CD8-positive, alpha-beta memory T cell (primary cell): ENCODE measurements at regions not wholly inside any gene's neighbourhood (a gene's known extent, or its start where the extent isn't known, plus 50 kb on each side); places are given as distances from the start of the nearest gene placed in this dataset.
A peak's percentile ranks its signal among the peaks of the same experiment; 100 is the strongest.

Experiments used
- CTCF ChIA-PET: fragments of 350-600 bp; sonication (Branson Sonifier 250); formaldehyde crosslinking; loops from one replicate; lab custom pipeline; 2021; ENCODE audit warnings: antibody characterized with exemption; lab: Charles Lee
- POLR2A ChIA-PET: fragments of 350-600 bp; sonication (Branson Sonifier 250); formaldehyde crosslinking; loops from one replicate; lab custom pipeline; 2021; ENCODE audit warnings: antibody characterized with exemption; lab: Charles Lee
- DNase-seq, 5 donors: peaks; one replicate each; pipeline versions ENCODE4 v3.0.0 to v3.0.0-alpha.2; 2020 to 2022; ENCODE audit warnings: mixed read lengths in 1 of 5
- H3K27ac ChIP-seq: one replicate; pipeline ENCODE4 v1.7.0; 2013; ENCODE audit warnings: low read depth, mild to moderate bottlenecking, low read length, moderate library complexity
- H3K27me3 ChIP-seq: 2 replicates; pipeline ENCODE4 v1.7.0; 2013; ENCODE audit warnings: low read length, mild to moderate bottlenecking; ENCODE audit not compliant: insufficient read depth, poor library complexity, severe bottlenecking
- H3K36me3 ChIP-seq: 2 replicates; pipeline ENCODE4 v1.7.0; 2013; ENCODE audit warnings: mild to moderate bottlenecking, low read length, moderate library complexity; ENCODE audit not compliant: insufficient read depth
- H3K4me1 ChIP-seq: 2 replicates; pipeline ENCODE4 v1.7.0; 2013; ENCODE audit warnings: mild to moderate bottlenecking, low read length, moderate library complexity; ENCODE audit not compliant: insufficient read depth
- H3K4me3 ChIP-seq: 2 replicates; pipeline ENCODE4 v1.7.0; 2013; ENCODE audit warnings: mild to moderate bottlenecking, low read length
- H3K9me3 ChIP-seq: 2 replicates; pipeline ENCODE4 v1.7.0; 2013; ENCODE audit warnings: mild to moderate bottlenecking, low read length
- H3K27ac Mint-ChIP-seq, 8 donors: one replicate each; pipeline ENCODE4 v1.8.0; 2020 to 2021; ENCODE audit warnings: mixed read lengths in 8 of 8, mild to moderate bottlenecking in 6 of 8, inconsistent platforms in 3 of 8, moderate library complexity in 3 of 8
- H3K27me3 Mint-ChIP-seq, 2 donors: one replicate each; pipeline ENCODE4 v1.8.0; 2020 to 2021; ENCODE audit warnings: mixed read lengths in 2 of 2, mild to moderate bottlenecking in 1 of 2, moderate library complexity in 1 of 2
- H3K36me3 Mint-ChIP-seq, 3 donors: one replicate each; pipeline ENCODE4 v1.8.0; 2020 to 2021; ENCODE audit warnings: mixed read lengths in 3 of 3, inconsistent platforms in 1 of 3, mild to moderate bottlenecking in 1 of 3
- H3K4me1 Mint-ChIP-seq, 3 donors: one replicate each; pipeline ENCODE4 v1.8.0; 2020 to 2021; ENCODE audit warnings: mixed read lengths in 3 of 3, inconsistent platforms in 1 of 3, mild to moderate bottlenecking in 1 of 3
- H3K4me3 Mint-ChIP-seq, 7 donors: one replicate each; pipeline ENCODE4 v1.8.0; 2020 to 2021; ENCODE audit warnings: mixed read lengths in 7 of 7, mild to moderate bottlenecking in 6 of 7, moderate library complexity in 4 of 7, inconsistent platforms in 2 of 7
- H3K9me3 Mint-ChIP-seq, 5 donors: one replicate each; pipeline ENCODE4 v1.8.0; 2020 to 2022; ENCODE audit warnings: mixed read lengths in 5 of 5, mild to moderate bottlenecking in 3 of 5, moderate library complexity in 2 of 5, inconsistent platforms in 1 of 5

- ChIA-PET POLR2A (no interaction called here), CTCF (no interaction called here)
- Mint-ChIP-seq H3K4me3 (no peak overlapping the region), H3K27me3 (no peaks in the 10 kb centered on the region), H3K36me3 (peaks cover 0 to 29% (median 1%) of the 10 kb centered on the region in 3 donors), H3K9me3 (peaks cover 0 to 25% (median 6%) of the 10 kb centered on the region in 5 donors), H3K27ac (no peak overlapping the region), H3K4me1 (no peaks in the 10 kb centered on the region)
- no peaks in the 10 kb centered on the region for H3K4me1 ChIP-seq
- no peaks in the 10 kb centered on the region for H3K27me3 ChIP-seq
- no peaks in the 10 kb centered on the region for H3K36me3 ChIP-seq
- no peak for DNase-seq
- no peak overlapping the region for H3K27ac ChIP-seq
- no peak overlapping the region for H3K4me3 ChIP-seq
- H3K9me3 ChIP-seq = no peaks in the 10 kb centered on the region
Observed at GRCh38 chr3:4147556-4148118, 155.5 kb upstream of the SETMAR start.

GRCh38 chr3:4149296-4149695 is 153.9 kb upstream of the SETMAR start:
- no peaks in the 10 kb centered on the region for H3K36me3 ChIP-seq
- no peaks in the 10 kb centered on the region for H3K4me1 Mint-ChIP-seq
- DNase-seq = no peak
- H3K9me3 ChIP-seq = no peaks in the 10 kb centered on the region
- peaks cover 0 to 19% (median 1%) of the 10 kb centered on the region in 3 donors for H3K36me3 Mint-ChIP-seq
- H3K27me3 ChIP-seq = no peaks in the 10 kb centered on the region
- H3K27ac ChIP-seq = no peak overlapping the region
- POLR2A ChIA-PET = no interaction called here
- no peaks in the 10 kb centered on the region for H3K27me3 Mint-ChIP-seq
- CTCF ChIA-PET = no interaction called here
- no peak overlapping the region for H3K27ac Mint-ChIP-seq
- H3K9me3 Mint-ChIP-seq = peaks cover 0 to 27% (median 6%) of the 10 kb centered on the region in 5 donors
- no peak overlapping the region for H3K4me3 Mint-ChIP-seq
- H3K4me1 ChIP-seq = no peaks in the 10 kb centered on the region
- no peak overlapping the region for H3K4me3 ChIP-seq

- Mint-ChIP-seq H3K4me3 (no peak overlapping the region), H3K36me3 (peaks cover 0 to 12% (median 1%) of the 10 kb centered on the region in 3 donors), H3K9me3 (peaks cover 0 to 23% (median 6%) of the 10 kb centered on the region in 5 donors), H3K4me1 (no peaks in the 10 kb centered on the region), H3K27ac (no peak overlapping the region), H3K27me3 (no peaks in the 10 kb centered on the region)
- H3K27ac ChIP-seq = no peak overlapping the region
- no peaks in the 10 kb centered on the region for H3K9me3 ChIP-seq
- no peak for DNase-seq
- no peaks in the 10 kb centered on the region for H3K4me1 ChIP-seq
- no peak overlapping the region for H3K4me3 ChIP-seq
- POLR2A ChIA-PET = no interaction called here
- CTCF ChIA-PET = no interaction called here
- H3K27me3 ChIP-seq = no peaks in the 10 kb centered on the region
- no peaks in the 10 kb centered on the region for H3K36me3 ChIP-seq
Observed at GRCh38 chr3:4150816-4151215, 152.4 kb upstream of the SETMAR start.

DNA sequence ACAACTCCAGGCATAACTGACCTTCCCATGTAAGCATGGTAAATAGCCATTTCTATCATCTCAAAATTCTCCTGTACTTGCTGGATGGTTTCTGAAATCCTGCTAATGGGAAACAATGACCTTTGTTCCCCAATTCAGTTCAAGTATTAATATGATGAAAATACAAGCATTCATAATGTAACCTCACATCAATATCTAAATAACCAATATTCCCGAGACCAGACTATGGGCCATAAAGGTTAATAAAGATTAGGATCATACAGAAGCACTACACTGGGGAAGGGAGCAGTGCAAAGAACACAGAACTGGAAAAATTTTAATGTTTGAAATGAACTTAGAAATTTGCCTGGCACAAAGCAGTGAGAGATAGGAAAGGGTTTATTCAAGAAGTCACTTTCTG is 151.3 kb upstream of the SETMAR start:
- Mint-ChIP-seq H3K4me3 (no peak overlapping the region), H3K27me3 (no peaks in the 10 kb centered on the region), H3K36me3 (peaks cover 0 to 12% (median 0%) of the 10 kb centered on the region in 3 donors), H3K9me3 (peaks cover 0 to 19% (median 6%) of the 10 kb centered on the region in 5 donors), H3K27ac (no peak overlapping the region), H3K4me1 (no peaks in the 10 kb centered on the region)
- no peaks in the 10 kb centered on the region for H3K36me3 ChIP-seq
- H3K27ac ChIP-seq = no peak overlapping the region
- ChIA-PET POLR2A (no interaction called here), CTCF (no interaction called here)
- H3K4me1 ChIP-seq = no peaks in the 10 kb centered on the region
- no peaks in the 10 kb centered on the region for H3K27me3 ChIP-seq
- no peaks in the 10 kb centered on the region for H3K9me3 ChIP-seq
- DNase-seq = no peak
- no peak overlapping the region for H3K4me3 ChIP-seq

- H3K27me3 ChIP-seq = no peaks in the 10 kb centered on the region
- no peaks in the 10 kb centered on the region for H3K9me3 ChIP-seq
- H3K9me3 Mint-ChIP-seq = peaks cover 0 to 16% (median 0%) of the 10 kb centered on the region in 5 donors
- H3K4me3 Mint-ChIP-seq = no peak overlapping the region
- no peaks in the 10 kb centered on the region for H3K36me3 Mint-ChIP-seq
- CTCF ChIA-PET = no interaction called here
- no peaks in the 10 kb centered on the region for H3K4me1 ChIP-seq
- H3K4me1 Mint-ChIP-seq = no peaks in the 10 kb centered on the region
- no peak overlapping the region for H3K27ac ChIP-seq
- H3K36me3 ChIP-seq = no peaks in the 10 kb centered on the region
- H3K27me3 Mint-ChIP-seq = no peaks in the 10 kb centered on the region
- no peak overlapping the region for H3K27ac Mint-ChIP-seq
- DNase-seq = no peak
- no peak overlapping the region for H3K4me3 ChIP-seq
- POLR2A ChIA-PET = no interaction called here
Observed at GRCh38 chr3:4153771-4154170, 149.4 kb upstream of the SETMAR start.

- Mint-ChIP-seq H3K27ac (no peak overlapping the region), H3K4me1 (no peaks in the 10 kb centered on the region), H3K9me3 (peaks cover 0 to 17% (median 4%) of the 10 kb centered on the region in 5 donors), H3K27me3 (peaks cover 0 to 1% of the 10 kb centered on the region in 2 donors), H3K36me3 (peaks cover 0 to 16% (median under 1%) of the 10 kb centered on the region in 3 donors), H3K4me3 (no peak overlapping the region)
- Histone ChIP-seq H3K36me3 (no peaks in the 10 kb centered on the region), H3K27ac (no peak overlapping the region), H3K27me3 (no peaks in the 10 kb centered on the region), H3K4me3 (no peak overlapping the region), H3K4me1 (no peaks in the 10 kb centered on the region), H3K9me3 (no peaks in the 10 kb centered on the region)
- ChIA-PET CTCF (no interaction called here), POLR2A (no interaction called here)
- no peak for DNase-seq
Observed at GRCh38 chr3:4158329-4158728, 144.8 kb upstream of the SETMAR start.

GRCh38 chr3:4162096-4162495 is 141.1 kb upstream of the SETMAR start:
- Histone ChIP-seq H3K27me3 (no peaks in the 10 kb centered on the region), H3K36me3 (no peaks in the 10 kb centered on the region), H3K4me1 (no peaks in the 10 kb centered on the region), H3K27ac (no peak overlapping the region), H3K9me3 (no peaks in the 10 kb centered on the region), H3K4me3 (no peak overlapping the region)
- ChIA-PET POLR2A (no interaction called here), CTCF (no interaction called here)
- Mint-ChIP-seq H3K27ac (no peak overlapping the region), H3K36me3 (peaks cover 0 to 38% (median 3%) of the 10 kb centered on the region in 3 donors), H3K27me3 (peaks cover 0 to 5% of the 10 kb centered on the region in 2 donors), H3K4me1 (no peaks in the 10 kb centered on the region), H3K4me3 (no peak overlapping the region), H3K9me3 (peaks cover 0 to 36% (median 11%) of the 10 kb centered on the region in 5 donors)
- no peak for DNase-seq

- Histone ChIP-seq H3K4me3 (no peak overlapping the region), H3K36me3 (no peaks in the 10 kb centered on the region), H3K9me3 (no peaks in the 10 kb centered on the region), H3K27ac (no peak overlapping the region), H3K4me1 (no peaks in the 10 kb centered on the region), H3K27me3 (no peaks in the 10 kb centered on the region)
- Mint-ChIP-seq H3K9me3 (peaks cover 0 to 43% (median 15%) of the 10 kb centered on the region in 5 donors), H3K27me3 (peaks cover 0 to 5% of the 10 kb centered on the region in 2 donors), H3K4me1 (no peaks in the 10 kb centered on the region), H3K27ac (peak overlapping the region in 1 of 8 donors; percentile 38), H3K4me3 (no peak overlapping the region), H3K36me3 (peaks cover 0 to 44% (median 3%) of the 10 kb centered on the region in 3 donors)
- no peak for DNase-seq
- POLR2A ChIA-PET = no interaction called here
- CTCF ChIA-PET = no interaction called here
Observed at GRCh38 chr3:4163011-4163410, 140.2 kb upstream of the SETMAR start.
